ENCODE measurements at regions not wholly inside any gene's neighbourhood (a gene's known extent, or its start where the extent isn't known, plus 50 kb on each side); places are given as distances from the start of the nearest gene placed in this dataset. TPM values are rescaled to one million over a fixed set of nuclear protein-coding genes. Genes with fewer than 3 reads are reported as not detected.

MicroRNAs encoded in the stretch of these regions (microRNA counts, 767-probe panel; counts per million panel counts)
- 238 to 261 counts per million in 2 donors for microRNA hsa-miR-587

Small RNA genes lying in the stretch of these regions (microRNA-seq; reads per million reads assigned to microRNA genes)
- gene MIR587 (ENCODE audit: borderline number of aligned reads, borderline replicate concordance) = not detected

Small RNA genes lying in the stretch of these regions (small RNA-seq; reads per million reads assigned to genes)
- gene MIR587 = not detected
- gene RNU6-117P = not detected
